Uterus (tissue), 2 donors: ENCODE measurements at regions not wholly inside any gene's neighbourhood (a gene's known extent, or its start where the extent isn't known, plus 50 kb on each side); places are given as distances from the start of the nearest gene placed in this dataset.

Experiments
- CTCF ChIP-seq, 4 experiments: fragments of 200-600 bp in 2 of 4; fragments of 450-650 bp in 2 of 4; sonication (generic) in 2 of 4; IDR thresholded peaks; one replicate each; pipeline ENCODE4 v1.5.1; 2016 to 2019; ENCODE audit warnings: antibody characterized with exemption in 4 of 4, mild to moderate bottlenecking in 2 of 4, moderate library complexity in 1 of 4
- POLR2A ChIP-seq, 2 donors: fragments of 450-650 bp; IDR thresholded peaks; one replicate each; pipeline ENCODE4 v1.6.1; 2016; ENCODE audit warnings: antibody characterized with exemption in 2 of 2, mild to moderate bottlenecking in 1 of 2, moderate library complexity in 1 of 2

GRCh38 chr1:217133092-217133491 lies 409.9 kb upstream of the ESRRG start:
- TF ChIP-seq CTCF (IDR thresholded peaks at IDR 0.05) (no peak), POLR2A (IDR thresholded peaks at IDR 0.05) (no peak)
